Coronary artery (tissue), 2 donors: ENCODE measurements at regions not wholly inside any gene's neighbourhood (a gene's known extent, or its start where the extent isn't known, plus 50 kb on each side); places are given as distances from the start of the nearest gene placed in this dataset.
"Not testable (repeated sequence)": the region's sequence is repeated elsewhere in the genome, so short reads cannot be mapped to it uniquely, and the experiment has no call there.

Experiments
- DNase-seq: peaks from one replicate; pipeline ENCODE4 v3.0.0-alpha.2; 2017; ENCODE audit warnings: low spot score
- H3K27ac ChIP-seq, 2 donors: fragments of 200-600 bp; sonication (generic); one replicate each; pipeline ENCODE4 v1.5.1; 2016 to 2019
- H3K4me3 ChIP-seq: fragments of 200-600 bp; sonication (generic); 2 replicates; pipeline ENCODE4 v1.5.1; 2016; ENCODE audit warnings: mild to moderate bottlenecking, moderate library complexity
- CTCF ChIP-seq: fragments of 200-600 bp; sonication (generic); IDR thresholded peaks from one replicate; pipeline ENCODE4 v1.5.1; 2019; ENCODE audit warnings: antibody characterized with exemption

GRCh38 chr17:21470422-21470821 lies 94.3 kb downstream of the KCNJ12 start:
- H3K27ac ChIP-seq, DNase-seq, H3K4me3 ChIP-seq: not testable (repeated sequence)

GRCh38 chr17:21470861-21471260 lies 94.7 kb downstream of the KCNJ12 start:
- Histone ChIP-seq H3K27ac (no peak overlapping the region), H3K4me3 (no peak overlapping the region)
- no peak for DNase-seq
- TF ChIP-seq CTCF = no peak

- Histone ChIP-seq H3K4me3 (no peak overlapping the region), H3K27ac (no peak overlapping the region)
- DNase-seq = peak; percentile 45
- no peak for TF ChIP-seq CTCF
Measured at GRCh38 chr17:21474815-21475214, 98.7 kb downstream of the KCNJ12 start.

GRCh38 chr17:21475571-21475970 lies 99.4 kb downstream of the KCNJ12 start:
- TF ChIP-seq CTCF = no peak
- H3K27ac ChIP-seq = no peak overlapping the region
- DNase-seq = peak; percentile 29
- H3K4me3 ChIP-seq = no peak overlapping the region

GRCh38 chr17:21476867-21477266 lies 100.7 kb downstream of the KCNJ12 start:
- Histone ChIP-seq H3K4me3 (no peak overlapping the region), H3K27ac (no peak overlapping the region)
- TF ChIP-seq CTCF = no peak
- DNase-seq = peak; percentile 12

- DNase-seq = peak; percentile 1
- no peak overlapping the region for H3K27ac ChIP-seq
- H3K4me3 ChIP-seq = no peak overlapping the region
- TF ChIP-seq CTCF = no peak
Measured at GRCh38 chr17:21482189-21482865, 106.2 kb downstream of the KCNJ12 start.

GRCh38 chr17:21488043-21488442 lies 111.9 kb downstream of the KCNJ12 start:
- H3K27ac ChIP-seq, H3K4me3 ChIP-seq: not testable (repeated sequence)
- DNase-seq = peak; percentile 14

GRCh38 chr17:21493993-21494392 lies 117.8 kb downstream of the KCNJ12 start:
- TF ChIP-seq CTCF = no peak
- DNase-seq = peak; percentile 46
- Histone ChIP-seq H3K4me3 (no peak overlapping the region), H3K27ac (no peak overlapping the region)
